GM03348 (cell line): ENCODE measurements at regions not wholly inside any gene's neighbourhood (a gene's known extent, or its start where the extent isn't known, plus 50 kb on each side); places are given as distances from the start of the nearest gene placed in this dataset.

Experiments
- DNase-seq: peaks from one replicate; pipeline ENCODE4 v3.0.0; 2012; ENCODE audit warnings: low spot score

- DNase-seq: no peak
Observed at GRCh38 chr20:11128721-11129120, 454.9 kb upstream of the JAG1 start.

GRCh38 chr20:11130554-11131166 lies 456.9 kb upstream of the JAG1 start:
- DNase-seq: no peak

- DNase-seq: no peak
Observed at GRCh38 chr20:11132819-11133415, 459.1 kb upstream of the JAG1 start.

GRCh38 chr20:11136691-11137090 lies 462.9 kb upstream of the JAG1 start:
- DNase-seq: no peak

GRCh38 chr20:11137688-11138087 lies 463.9 kb upstream of the JAG1 start:
- DNase-seq: no peak

- DNase-seq: peak; percentile 58
Observed at GRCh38 chr20:11140359-11140758, 466.6 kb upstream of the JAG1 start.

- DNase-seq: no peak
Observed at GRCh38 chr20:11143481-11143880, 469.7 kb upstream of the JAG1 start.

- peak; percentile 69 for DNase-seq
Observed at GRCh38 chr20:11144114-11144950, 470.5 kb upstream of the JAG1 start.

- DNase-seq: no peak
Observed at GRCh38 chr20:11145616-11146015, 471.8 kb upstream of the JAG1 start.

GRCh38 chr20:11153819-11154218 lies 480.0 kb upstream of the JAG1 start:
- DNase-seq: peak; percentile 15

- DNase-seq: no peak
Observed at GRCh38 chr20:11155156-11155756, 481.5 kb upstream of the JAG1 start.

- no peak for DNase-seq
Observed at GRCh38 chr20:11156922-11157321, 483.1 kb upstream of the JAG1 start.

- no peak for DNase-seq
Observed at GRCh38 chr20:11158146-11158545, 484.3 kb upstream of the JAG1 start.

GRCh38 chr20:11158589-11158988 lies 484.8 kb upstream of the JAG1 start:
- no peak for DNase-seq

GRCh38 chr20:11159728-11160127 lies 485.9 kb upstream of the JAG1 start:
- peak; percentile 35 for DNase-seq

- DNase-seq: no peak
Observed at GRCh38 chr20:11162026-11162775, 488.4 kb upstream of the JAG1 start.

GRCh38 chr20:11165789-11166188 lies 492.0 kb upstream of the JAG1 start:
- DNase-seq: no peak

GRCh38 chr20:11166712-11167111 lies 492.9 kb upstream of the JAG1 start:
- no peak for DNase-seq

- DNase-seq: no peak
Observed at GRCh38 chr20:11168026-11168425, 494.2 kb upstream of the JAG1 start.

GRCh38 chr20:11170025-11170424 lies 496.2 kb upstream of the JAG1 start:
- DNase-seq: no peak

GRCh38 chr20:11170565-11170964 lies 496.8 kb upstream of the JAG1 start:
- peak; percentile 7 for DNase-seq

- no peak for DNase-seq
Observed at GRCh38 chr20:11172881-11173280, 499.1 kb upstream of the JAG1 start.
